Forelimb muscle (tissue), 1 donor: ENCODE measurements at regions not wholly inside any gene's neighbourhood (a gene's known extent, or its start where the extent isn't known, plus 50 kb on each side); places are given as distances from the start of the nearest gene placed in this dataset.
"Not testable (repeated sequence)": the region's sequence is repeated elsewhere in the genome, so short reads cannot be mapped to it uniquely, and the experiment has no call there.

Source experiments
- DNase-seq: peaks from one replicate; pipeline ENCODE4 v3.0.0-alpha.2; 2013; ENCODE audit warnings: low read depth

DNA sequence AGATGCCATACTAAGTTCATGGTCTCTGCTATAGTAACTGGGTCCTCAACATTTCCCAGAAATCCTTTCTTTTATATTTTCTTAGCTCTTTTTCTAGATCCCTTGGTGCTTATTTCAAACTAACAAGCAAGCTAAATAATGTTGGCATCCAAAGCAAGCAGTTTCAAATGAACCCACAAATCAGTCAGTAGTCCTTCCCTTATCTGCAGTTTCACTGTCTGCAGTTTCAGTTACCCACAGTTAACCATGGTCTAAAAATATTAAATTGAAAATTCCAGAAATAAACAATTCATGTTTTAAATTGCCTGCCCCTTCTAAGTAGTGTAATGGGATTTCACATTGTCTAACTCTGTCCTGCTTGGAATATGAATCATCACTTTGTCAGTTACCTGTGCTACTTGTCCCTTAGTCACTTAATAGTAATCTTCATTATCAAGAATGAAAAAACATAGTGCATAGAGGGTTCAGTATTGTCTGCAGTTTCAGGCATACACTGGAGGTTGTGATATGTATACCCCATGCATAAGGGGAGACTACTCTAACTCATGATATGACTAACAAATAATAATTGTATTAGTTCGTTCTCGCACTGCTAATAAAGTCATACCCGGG is 633.7 kb downstream of the MECOM start:
- no peak for DNase-seq

DNA sequence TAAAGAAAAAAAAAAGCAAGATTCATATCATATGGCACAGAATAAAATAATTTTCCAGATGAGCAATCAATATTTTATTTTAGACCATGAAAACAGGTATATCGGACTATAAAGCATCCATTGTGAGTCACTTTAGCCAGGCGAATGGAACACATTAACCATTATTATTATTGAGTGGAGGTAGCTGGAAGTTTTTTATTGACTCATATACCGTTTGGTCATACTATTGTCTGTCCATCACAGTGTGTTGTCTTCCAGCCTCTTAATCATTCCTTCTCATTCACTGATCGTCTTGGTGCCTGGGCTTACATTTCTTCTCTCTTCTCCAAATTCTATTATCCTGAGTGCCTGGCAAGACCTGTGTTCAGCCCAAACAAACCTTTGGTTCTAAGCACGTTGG is 634.8 kb downstream of the MECOM start:
- no peak for DNase-seq

DNA sequence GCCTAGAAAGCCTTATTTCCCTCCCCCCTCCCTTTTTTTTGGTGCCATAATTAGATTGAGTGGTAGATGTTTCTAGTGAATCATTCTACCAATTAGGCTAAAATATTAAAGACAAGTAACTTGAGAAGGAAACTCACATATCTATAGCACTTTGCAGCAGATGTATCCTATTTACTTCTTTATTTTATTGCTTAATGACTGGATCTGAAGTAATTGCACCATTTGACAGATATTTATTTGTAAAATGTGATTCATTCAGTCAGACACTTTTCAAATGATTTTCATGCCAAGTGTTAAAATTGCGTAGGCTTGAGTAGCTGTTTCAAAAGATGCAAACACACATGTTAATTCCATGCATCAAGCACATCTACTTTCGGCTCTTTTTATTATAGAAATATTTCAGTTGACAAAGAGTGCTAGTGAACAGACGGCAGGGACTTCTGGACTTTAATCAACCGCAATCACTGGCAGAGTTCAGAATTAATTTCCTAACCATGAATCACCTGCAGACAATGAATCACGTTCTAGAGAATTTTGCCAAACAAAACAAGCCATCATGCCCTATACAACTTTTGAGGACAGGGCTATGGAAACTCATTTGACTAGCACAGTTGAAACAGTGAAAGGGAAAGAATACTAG is 636.8 kb downstream of the MECOM start:
- DNase-seq = no peak

DNA sequence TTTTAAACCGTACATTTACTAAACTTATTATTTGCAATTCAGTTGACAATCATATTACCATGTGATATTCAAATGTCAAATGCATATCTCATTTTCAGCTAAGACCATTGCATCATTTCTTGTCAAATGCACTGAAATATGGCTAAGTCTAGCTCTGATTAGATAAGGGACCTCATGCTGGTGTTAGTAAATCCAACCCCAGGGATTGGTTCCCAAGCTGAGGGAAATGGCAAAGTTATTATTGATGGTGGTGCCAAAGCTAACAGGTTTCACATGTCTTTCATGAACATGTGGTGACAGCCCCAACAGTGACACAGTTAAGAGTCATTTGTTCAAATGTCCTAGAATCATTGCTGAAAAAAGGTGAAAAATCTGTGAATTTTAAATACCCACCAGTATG is 641.1 kb downstream of the MECOM start:
- no peak for DNase-seq

DNA sequence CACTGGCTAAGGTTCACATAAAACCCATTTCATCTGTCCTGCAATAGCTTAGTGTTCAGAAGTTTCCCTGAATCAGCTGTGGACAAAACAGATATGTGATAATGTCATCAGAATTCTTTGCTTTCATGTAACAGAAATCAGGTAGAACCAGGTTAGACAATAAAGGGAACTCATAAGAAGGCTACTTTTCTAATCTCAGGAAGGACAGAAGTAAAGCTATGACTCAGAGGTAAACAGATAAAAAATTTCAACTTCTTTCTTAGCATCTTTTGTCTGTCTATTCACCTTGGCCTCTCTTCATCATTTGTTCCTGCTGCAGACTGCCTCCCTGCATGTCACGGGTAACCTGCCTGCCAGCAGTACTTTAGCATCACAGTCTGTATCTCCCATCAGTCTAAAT is 643.1 kb downstream of the MECOM start:
- DNase-seq = no peak

DNA sequence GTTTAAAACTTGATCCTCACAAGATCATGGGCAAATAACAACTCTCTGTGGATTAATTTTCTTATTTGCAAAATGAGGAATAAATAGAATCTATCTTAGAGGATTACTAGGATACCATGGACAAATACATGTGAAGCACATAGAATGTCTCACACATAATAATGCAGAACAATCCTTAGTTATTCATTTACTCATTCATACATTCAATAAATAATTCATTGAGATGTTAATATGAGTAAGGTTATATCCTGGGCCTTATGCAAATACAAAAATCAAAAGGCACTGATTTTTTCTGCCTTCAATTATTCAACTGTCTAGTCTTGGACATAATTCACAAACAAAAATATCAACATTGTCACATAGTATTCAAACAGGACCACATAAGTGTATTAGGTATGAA is 654.1 kb downstream of the MECOM start:
- DNase-seq = no peak

DNA sequence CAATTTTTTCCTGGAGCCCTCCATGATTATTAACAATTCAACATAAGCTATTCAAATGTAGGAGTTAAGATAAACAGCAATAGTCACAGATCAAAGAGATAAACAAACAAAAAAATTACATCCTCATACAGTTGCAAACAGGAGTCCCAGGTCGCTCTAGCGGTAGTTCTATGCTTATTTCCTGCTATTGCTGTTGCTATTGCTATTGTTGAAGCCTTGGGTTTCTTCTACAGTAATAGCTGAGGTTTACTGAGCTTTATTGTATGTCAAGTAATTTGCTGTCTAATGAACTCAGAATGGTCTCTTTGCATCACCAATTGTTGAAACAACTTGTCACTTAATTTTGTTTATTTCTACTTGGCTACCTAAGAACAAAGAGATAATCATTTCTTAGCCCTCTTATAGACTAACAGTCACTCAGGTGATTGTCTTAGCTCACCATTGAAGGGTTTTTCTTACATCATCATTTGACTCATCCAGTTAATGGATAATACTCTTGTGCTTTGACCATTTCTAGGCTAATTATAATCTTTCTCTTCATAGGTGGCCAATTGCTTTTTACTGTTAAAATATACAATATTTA is 654.6 kb downstream of the MECOM start:
- DNase-seq = no peak

DNA sequence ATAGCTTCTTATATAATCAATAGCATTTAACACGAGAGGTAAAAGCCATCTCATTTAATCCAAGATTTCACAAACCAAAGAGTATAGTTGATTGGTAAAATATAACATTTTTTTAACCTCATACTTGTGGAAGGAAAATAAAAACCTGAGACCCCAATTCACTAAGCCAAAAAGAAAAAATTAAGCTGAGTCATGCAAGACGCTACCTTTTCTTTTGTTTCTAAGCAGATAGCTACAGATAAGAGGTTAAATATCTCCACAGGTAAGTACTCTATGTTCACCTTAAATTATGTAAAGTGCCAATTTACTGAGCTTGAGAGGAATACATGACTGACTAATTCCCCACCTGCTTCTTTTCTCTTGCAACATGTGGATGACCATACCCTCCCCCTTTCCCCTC is 656.4 kb downstream of the MECOM start:
- no peak for DNase-seq

DNA sequence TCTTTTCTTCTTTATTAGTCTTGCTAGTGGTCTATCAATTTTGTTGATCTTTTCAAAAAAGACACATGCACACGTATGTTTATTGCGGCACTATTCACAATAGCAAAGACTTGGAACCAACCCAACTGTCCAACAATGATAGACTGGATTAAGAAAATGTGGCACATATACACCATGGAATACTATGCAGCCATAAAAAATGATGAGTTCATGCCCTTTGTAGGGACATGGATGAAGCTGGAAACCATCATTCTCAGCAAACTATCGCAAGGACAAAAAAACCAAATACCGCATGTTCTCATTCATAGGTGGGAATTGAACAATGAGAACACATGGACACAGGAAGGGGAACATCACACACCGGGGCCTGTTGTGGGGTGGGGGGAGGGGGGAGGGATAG is 657.1 kb downstream of the MECOM start:
- not testable (repeated sequence) for DNase-seq

DNA sequence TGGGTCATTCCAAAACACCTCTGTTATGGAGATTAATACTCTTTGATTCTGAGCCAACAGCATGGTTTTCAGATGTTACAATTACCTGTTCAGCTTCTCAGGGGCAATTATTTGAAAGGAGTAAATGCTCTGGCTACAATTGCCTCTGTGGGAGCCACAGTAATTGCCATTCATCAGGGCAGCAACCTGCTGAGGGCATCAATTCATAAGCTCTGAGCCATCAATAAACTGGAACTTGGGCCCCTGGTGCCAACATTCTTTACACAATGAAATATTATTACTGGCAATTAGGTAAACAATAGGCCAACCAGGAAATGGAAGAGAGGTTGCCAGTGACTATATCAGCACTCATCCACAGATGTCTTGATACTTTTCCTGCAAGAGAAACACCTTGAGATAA is 660.8 kb downstream of the MECOM start:
- DNase-seq = no peak

DNA sequence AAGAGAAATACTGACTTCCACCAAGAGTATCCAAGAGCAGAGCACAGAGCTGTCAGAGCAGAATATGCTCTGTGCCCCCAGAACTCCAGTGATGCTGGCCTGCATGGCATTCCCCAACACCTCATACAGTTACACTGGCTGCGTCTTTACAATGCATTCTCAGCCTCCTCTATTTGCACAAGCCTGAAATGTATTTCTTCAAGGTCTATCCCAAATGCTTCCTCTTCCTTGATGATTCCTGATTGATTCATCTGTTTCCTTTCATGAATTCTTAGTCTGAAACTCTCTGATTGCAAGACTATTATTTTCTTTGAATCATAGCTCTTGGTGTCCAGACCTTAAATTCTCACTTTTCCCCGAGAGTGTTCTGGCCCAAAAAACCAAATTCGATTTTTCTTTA is 664.7 kb downstream of the MECOM start:
- no peak for DNase-seq

DNA sequence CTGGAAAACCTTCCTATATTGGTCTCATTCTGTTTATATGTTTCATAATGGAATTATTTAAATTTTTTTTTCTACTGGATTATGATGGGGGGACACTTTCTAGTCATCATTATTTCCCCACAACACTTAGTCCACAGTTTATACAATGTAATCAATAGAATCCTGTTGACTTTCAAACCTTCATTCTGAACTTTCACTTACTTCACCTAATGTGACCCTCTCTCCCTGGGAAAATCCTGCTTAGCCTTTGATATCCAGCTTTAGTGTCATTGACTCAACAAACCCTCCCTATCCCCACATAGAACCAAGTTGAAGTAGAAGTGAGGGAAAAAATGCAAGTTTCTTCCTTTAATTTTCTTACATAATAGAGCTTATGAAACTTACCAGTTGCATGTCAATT is 666.0 kb downstream of the MECOM start:
- DNase-seq = no peak

DNA sequence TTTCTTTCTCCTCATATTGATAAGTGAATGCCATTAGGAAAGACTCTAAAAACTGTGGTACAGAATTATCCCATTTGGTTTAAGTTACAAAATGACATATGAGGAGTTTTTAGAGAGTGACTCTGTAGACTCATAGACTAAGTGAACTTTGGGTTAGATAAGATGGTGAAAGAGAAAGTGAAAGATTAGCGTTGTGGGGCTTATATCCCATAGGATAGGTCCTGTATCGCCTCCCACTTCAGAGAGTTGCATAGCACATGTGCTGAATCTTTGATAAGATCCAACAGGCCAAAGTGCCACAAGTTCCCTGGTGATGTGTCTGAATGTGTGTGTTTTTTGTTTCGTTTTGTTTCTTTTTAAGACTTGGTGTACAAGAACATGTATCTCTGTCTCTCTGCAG is 666.9 kb downstream of the MECOM start:
- DNase-seq = no peak

DNA sequence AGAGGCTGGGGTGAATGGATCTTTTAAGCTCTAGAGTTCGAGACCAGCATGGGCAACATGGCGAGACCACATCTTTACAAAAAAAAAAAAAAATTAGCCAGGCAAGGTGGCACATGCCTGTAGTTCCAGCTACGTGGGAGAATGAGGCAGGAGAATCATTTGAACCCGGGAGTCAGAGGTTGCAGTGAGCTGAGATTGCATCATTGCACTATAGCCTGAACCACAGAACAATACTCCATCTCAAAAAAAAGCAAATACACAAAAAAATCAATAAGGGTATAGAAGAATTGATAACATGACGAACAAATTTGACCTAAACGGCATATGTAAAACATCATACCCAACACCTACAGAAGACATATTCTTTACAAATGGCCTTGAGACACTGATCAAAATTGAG is 668.4 kb downstream of the MECOM start:
- no peak for DNase-seq

DNA sequence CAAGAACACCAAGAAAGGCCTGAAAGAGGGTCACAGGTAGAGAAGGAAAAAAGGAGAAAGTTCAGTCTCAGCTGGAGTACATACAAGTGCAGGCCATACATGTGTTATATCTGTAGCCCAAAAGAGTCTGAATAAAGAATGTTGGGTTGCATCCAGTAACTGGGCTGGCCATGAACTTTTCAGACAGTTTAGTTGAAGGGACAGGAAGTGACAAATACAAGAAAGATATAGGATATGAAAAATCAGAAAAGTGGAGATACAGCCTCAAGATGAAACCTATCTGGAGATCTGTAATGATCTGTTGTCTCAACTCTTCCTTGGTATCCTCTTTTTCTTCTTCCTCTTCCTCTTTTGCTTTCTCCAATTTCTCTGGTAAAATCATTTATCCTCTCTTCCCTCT is 671.7 kb downstream of the MECOM start:
- no peak for DNase-seq

DNA sequence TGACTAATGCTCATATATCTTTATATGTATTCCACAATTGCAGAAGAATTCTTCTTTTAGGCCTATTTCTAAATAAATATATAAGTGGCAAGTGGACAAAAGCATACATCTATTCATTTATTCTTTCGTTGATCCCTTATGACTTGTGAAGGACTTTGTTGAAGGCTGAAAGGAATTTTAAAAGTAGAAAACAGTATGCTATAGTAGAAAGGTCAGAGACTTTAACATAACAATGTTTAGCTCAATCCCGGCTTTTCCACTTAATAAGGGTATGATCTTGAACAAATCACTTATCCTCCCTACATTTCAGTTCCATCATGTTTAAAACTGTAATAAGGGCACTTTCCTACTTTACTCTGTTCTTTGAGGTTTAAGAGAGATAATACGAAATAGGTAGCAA is 672.9 kb downstream of the MECOM start:
- no peak for DNase-seq

DNA sequence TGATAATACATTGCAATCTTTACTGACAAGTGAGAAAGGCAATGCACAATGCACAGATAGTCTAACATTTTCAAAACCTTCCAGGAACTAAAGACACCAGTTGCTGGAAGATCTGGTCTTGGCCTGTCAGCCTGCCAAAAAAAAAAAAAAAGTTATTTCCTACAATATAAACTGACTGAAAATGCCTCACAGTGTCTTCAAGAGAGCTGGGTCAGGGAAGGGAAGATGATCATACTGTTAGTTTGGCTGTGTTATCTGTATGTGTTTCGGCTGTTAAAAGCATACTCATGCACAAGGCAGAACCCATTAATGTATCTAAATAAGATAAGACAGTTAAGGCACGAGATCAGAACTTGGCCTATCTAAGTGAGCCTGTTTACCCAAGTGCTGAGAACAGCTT is 673.4 kb downstream of the MECOM start:
- DNase-seq = no peak

DNA sequence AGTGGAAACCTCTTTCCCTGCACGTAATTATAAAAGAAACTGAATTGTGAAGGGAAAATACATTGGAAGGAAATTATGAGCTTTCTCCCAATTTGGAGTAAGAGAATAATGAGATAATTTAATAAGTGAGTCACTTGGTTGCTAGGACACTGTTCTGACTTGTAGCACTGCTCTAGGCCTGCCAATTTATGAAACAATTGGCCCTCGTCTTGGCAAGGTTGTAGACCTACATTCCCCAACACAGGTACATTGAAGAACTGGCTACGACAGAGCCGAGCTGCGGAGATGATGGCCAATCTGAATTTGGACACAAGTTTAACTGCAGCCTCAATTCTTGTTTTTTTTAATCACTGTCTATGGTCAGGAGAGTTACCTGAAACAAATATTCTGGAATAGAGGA is 674.1 kb downstream of the MECOM start:
- no peak for DNase-seq

DNA sequence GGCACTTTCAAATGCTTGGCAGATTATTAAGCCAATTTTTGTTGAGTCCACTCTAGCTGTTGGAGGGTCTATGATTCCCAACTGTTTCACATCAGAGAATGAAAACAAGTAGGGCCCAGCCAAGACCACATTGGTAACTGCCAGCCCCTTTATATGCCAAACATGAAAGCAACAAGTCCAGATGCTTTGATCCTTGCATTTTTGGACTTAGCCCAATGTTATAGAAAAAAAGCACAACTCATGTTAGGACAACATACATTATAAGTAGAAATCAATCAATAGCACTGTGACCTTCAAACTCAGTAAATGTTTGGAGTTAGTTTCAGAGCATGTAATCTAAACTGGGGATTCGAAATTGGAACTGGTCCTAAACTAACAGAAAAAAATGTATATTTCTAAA is 674.7 kb downstream of the MECOM start:
- no peak for DNase-seq

DNA sequence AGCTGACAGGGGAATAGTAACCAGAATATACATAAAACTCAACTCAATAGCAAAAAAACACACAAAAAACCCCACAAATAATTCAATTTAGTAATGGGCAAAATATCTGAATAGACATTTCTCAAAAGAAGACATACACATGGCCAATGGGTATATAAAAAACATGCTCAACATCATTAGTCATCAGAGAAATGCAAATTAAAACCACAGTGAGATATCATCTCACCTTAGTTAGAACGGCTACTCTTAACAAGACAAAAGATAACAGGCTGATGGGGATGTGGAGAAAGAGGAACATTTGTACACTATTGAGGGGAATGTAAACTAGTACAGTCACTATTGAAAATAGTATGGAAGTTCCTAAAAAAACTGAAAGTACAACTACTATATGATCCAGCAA is 678.6 kb downstream of the MECOM start:
- DNase-seq = no peak

DNA sequence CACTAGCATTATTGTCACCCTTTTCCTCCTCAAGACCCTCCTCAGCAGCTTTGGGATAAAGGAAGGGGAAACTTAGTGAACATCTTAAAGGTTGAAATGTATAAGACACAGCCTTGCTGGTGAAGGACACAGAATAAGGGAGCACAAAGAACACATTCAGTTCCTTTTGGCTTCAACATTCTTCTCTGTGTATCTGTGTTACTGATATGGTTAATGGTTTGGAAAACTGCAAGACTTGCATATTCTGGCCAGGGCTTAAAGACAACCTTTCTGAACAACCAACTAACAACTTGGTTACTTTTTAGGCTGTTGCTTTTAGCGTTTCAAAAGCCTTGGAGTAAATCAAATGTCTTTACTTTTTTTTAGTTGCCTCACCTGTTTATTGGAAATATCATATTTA is 680.5 kb downstream of the MECOM start:
- DNase-seq = no peak

DNA sequence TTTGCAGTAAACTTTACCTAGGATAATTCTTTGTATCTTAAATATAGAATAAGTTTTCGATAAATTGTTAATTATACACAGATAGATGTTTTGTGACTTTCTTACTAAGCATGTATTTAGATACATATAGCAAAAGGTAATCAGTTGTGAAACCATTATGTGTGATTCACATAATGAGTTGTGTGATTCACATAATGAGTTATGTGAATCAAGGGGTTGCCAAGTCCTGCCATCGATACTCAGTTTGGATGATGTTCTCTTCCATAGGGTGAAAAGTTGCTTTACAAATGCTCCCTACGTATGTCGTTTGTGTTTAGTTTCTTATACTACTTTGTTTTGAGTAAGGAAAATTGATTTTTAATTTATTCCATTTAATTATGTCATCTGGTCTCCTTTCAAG is 682.1 kb downstream of the MECOM start:
- DNase-seq = no peak

DNA sequence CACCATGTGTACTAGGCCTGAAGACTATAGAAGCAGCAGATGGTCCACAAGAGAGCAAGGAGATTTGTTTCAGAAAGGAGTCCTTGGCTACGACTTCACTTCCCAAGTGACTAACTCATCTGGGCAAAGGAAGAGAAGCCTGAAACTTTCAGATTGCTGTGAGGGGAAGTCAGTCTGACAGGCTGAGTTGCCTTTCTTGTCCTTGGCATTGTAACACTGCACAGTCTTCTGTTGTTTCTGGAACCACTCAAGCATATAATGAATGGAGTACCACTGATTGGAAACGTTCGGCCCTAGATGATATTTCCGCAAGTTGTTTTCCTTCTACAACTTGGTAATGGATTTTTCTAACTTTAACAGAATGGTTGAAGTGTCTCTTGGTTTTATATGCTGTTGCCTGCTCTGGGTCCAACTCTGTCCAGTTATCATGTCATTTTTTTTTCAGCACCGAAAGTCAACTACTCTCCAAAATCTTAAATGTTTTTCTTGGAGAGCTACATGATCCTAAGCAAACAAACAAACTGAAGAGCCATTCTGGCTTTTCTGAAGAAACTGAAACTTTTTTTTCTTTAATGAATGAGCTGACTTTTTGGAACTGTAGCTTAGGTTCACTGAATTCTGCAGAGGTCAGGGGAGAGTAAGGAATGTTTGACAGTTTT is 685.7 kb downstream of the MECOM start:
- DNase-seq = no peak
